Chondrocyte (in vitro differentiated cells): ENCODE measurements at regions not wholly inside any gene's neighbourhood (a gene's known extent, or its start where the extent isn't known, plus 50 kb on each side); places are given as distances from the start of the nearest gene placed in this dataset.
A peak's percentile ranks its signal among the peaks of the same experiment; 100 is the strongest.

Source experiments
- DNase-seq: peaks from one replicate; pipeline ENCODE4 v3.0.0; 2021; ENCODE audit warnings: mixed read lengths, low spot score
- H3K27ac Mint-ChIP-seq: one replicate; pipeline ENCODE4 v1.8.0; 2021; ENCODE audit warnings: mild to moderate bottlenecking, moderate library complexity, mixed read lengths; ENCODE audit not compliant: unreplicated experiment
- H3K27me3 Mint-ChIP-seq: 2 replicates; pipeline ENCODE4 v1.8.0; 2021; ENCODE audit warnings: low read depth, mixed read lengths
- H3K36me3 Mint-ChIP-seq: 2 replicates; pipeline ENCODE4 v1.8.0; 2021; ENCODE audit warnings: low read depth, mixed read lengths
- H3K4me1 Mint-ChIP-seq: 2 replicates; pipeline ENCODE4 v1.8.0; 2021; ENCODE audit warnings: low read depth, mild to moderate bottlenecking, mixed read lengths
- H3K4me3 Mint-ChIP-seq: one replicate; pipeline ENCODE4 v1.8.0; 2021; ENCODE audit warnings: mild to moderate bottlenecking, moderate library complexity, mixed read lengths; ENCODE audit not compliant: unreplicated experiment
- H3K9me3 Mint-ChIP-seq: 2 replicates; pipeline ENCODE4 v1.8.0; 2021; ENCODE audit warnings: low read depth, mixed read lengths
- CTCF ChIP-seq: fragments of 200-600 bp; sonication (generic); IDR thresholded peaks from 2 replicates; pipeline ENCODE4 v1.5.0; 2021; ENCODE audit warnings: antibody characterized with exemption, mild to moderate bottlenecking, moderate library complexity

DNA sequence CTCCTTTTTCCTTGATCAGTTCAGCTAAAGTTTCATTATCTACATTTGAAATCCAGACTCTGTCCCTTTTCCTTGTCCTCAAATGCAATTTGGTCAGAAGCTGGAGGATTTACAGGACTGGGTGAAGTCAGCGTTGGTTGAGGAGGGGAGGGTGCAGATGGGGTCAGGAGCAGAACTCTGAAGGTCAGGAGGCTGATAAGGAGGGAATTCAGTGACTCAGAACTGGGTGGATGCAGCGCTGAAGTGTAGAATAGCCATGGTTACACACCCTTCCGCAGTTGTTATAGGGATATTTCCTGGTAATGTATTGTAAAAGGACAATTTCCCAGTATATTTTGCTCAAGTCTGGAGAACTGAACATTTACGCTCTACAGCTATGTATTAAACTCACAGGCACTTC lies 133.1 kb upstream of the FOXA2 start:
- Mint-ChIP-seq H3K27ac (peak overlapping the region; percentile 92), H3K27me3 (no peaks in the 10 kb centered on the region), H3K36me3 (no peaks in the 10 kb centered on the region), H3K4me1 (peaks cover 45% of the 10 kb centered on the region), H3K9me3 (peaks cover 8% of the 10 kb centered on the region), H3K4me3 (peak overlapping the region; percentile 23)
- no peak for DNase-seq
- TF ChIP-seq CTCF, result no peak

- no peak for TF ChIP-seq CTCF
- no peak for DNase-seq
- Mint-ChIP-seq H3K36me3 (no peaks in the 10 kb centered on the region), H3K27ac (peak overlapping the region; percentile 45), H3K27me3 (no peaks in the 10 kb centered on the region), H3K4me1 (peaks cover 52% of the 10 kb centered on the region), H3K9me3 (peaks cover 1% of the 10 kb centered on the region), H3K4me3 (no peak overlapping the region)
Measured at GRCh38 chr20:22719167-22719591, 134.8 kb upstream of the FOXA2 start.

GRCh38 chr20:22720206-22720605 lies 135.8 kb upstream of the FOXA2 start:
- no peaks in the 10 kb centered on the region for H3K36me3 Mint-ChIP-seq
- H3K27me3 Mint-ChIP-seq, result no peaks in the 10 kb centered on the region
- H3K4me1 Mint-ChIP-seq, result peaks cover 58% of the 10 kb centered on the region
- TF ChIP-seq CTCF, result no peak
- H3K9me3 Mint-ChIP-seq, result no peaks in the 10 kb centered on the region
- no peak for DNase-seq
- no peak overlapping the region for H3K27ac Mint-ChIP-seq
- H3K4me3 Mint-ChIP-seq, result no peak overlapping the region

DNA sequence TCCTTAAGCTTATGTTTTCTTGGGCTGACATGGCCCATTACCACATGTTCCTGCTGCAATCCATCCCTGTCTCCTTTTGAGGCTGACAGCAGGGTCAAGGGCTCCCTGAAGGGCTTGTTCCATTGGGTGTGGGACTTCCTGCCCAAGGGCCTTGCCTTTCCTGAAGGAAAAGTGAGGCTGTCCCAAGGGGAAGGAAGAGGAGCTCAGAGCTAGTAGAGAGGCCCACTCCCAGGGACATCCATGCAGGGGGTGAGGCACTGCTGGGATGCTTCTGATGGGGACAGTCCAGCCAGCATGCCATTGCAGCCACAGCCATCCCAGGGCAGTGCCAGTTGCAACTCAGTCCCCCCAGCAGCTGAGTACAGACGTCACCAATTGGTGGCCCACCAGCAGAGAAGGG lies 138.4 kb upstream of the FOXA2 start:
- no peak overlapping the region for H3K27ac Mint-ChIP-seq
- H3K9me3 Mint-ChIP-seq, result no peaks in the 10 kb centered on the region
- no peaks in the 10 kb centered on the region for H3K27me3 Mint-ChIP-seq

GRCh38 chr20:22723659-22724058 lies 139.3 kb upstream of the FOXA2 start:
- peak; percentile 46 for TF ChIP-seq CTCF
- no peak for DNase-seq
- Mint-ChIP-seq H3K9me3 (no peaks in the 10 kb centered on the region), H3K27me3 (no peaks in the 10 kb centered on the region), H3K36me3 (no peaks in the 10 kb centered on the region), H3K4me1 (peaks cover 40% of the 10 kb centered on the region), H3K4me3 (no peak overlapping the region), H3K27ac (no peak overlapping the region)

More for the DNA sequence above, 138.4 kb upstream of the FOXA2 start:
- Mint-ChIP-seq H3K36me3 (no peaks in the 10 kb centered on the region), H3K4me1 (peaks cover 39% of the 10 kb centered on the region), H3K4me3 (no peak overlapping the region)
- TF ChIP-seq CTCF, result no peak
- no peak for DNase-seq
